GM21526 (cell line): ENCODE measurements at regions not wholly inside any gene's neighbourhood (a gene's known extent, or its start where the extent isn't known, plus 50 kb on each side); places are given as distances from the start of the nearest gene placed in this dataset.
"Not testable (repeated sequence)": the region's sequence is repeated elsewhere in the genome, so short reads cannot be mapped to it uniquely, and the experiment has no call there.

ENCODE experiments used
- ATAC-seq: cut with Tn5 transposase; IDR thresholded peaks from one replicate; pipeline ENCODE4 v1.9.1; 2021; ENCODE audit warnings: moderate library complexity; ENCODE audit not compliant: unreplicated experiment, low FRiP score

GRCh38 chr5:105917189-105917588, 1753.5 kb downstream of the EFNA5 start:
- no peak for ATAC-seq

- ATAC-seq, result no peak
Measured at GRCh38 chr5:105907016-105907415, 1763.7 kb downstream of the EFNA5 start.

- ATAC-seq, result no peak
Measured at GRCh38 chr5:105905392-105905791, 1765.3 kb downstream of the EFNA5 start.

DNA sequence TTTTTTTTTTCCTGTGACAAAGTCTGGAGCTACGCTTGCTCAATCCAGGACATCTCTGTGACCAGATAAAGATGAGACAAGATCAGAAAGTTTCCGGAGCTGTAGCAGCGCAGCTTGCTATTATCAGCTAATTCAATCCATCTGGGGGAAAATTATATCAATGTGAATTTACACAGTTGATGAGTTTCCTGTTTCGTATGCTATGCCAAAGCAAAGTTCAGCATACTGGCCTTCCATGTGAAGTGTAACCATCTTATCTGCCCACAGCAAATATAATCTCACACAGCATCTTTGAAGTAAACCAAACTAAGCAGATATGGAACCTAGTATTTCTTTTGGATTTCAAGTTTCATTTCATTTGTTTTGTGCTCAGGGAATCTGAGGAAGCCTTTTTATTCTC, 1767.7 kb downstream of the EFNA5 start:
- ATAC-seq, result no peak

GRCh38 chr5:105899726-105900125, 1771.0 kb downstream of the EFNA5 start:
- no peak for ATAC-seq

GRCh38 chr5:105898183-105898582, 1772.6 kb downstream of the EFNA5 start:
- ATAC-seq, result no peak

DNA sequence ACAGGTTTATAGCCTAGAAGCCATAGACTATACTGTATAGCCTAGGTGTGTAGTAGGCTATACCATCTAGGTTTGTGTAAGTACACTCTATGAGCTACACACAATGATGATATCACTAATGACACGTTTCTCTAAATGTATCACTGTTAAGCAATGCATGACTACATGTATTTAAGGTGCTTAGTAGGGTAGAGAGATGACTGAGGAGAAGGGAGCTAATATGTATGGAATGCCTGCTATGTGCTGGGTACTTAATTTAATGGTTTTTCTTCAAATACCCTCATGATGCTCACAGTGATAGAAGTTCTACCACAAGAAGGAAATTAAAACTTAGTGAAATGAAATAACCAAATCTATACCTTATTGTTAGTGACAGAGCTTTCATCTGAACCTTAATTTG, 1785.5 kb downstream of the EFNA5 start:
- no peak for ATAC-seq

GRCh38 chr5:105882956-105883481, 1787.7 kb downstream of the EFNA5 start:
- no peak for ATAC-seq

- no peak for ATAC-seq
Measured at GRCh38 chr5:105878402-105878801, 1792.3 kb downstream of the EFNA5 start.

DNA sequence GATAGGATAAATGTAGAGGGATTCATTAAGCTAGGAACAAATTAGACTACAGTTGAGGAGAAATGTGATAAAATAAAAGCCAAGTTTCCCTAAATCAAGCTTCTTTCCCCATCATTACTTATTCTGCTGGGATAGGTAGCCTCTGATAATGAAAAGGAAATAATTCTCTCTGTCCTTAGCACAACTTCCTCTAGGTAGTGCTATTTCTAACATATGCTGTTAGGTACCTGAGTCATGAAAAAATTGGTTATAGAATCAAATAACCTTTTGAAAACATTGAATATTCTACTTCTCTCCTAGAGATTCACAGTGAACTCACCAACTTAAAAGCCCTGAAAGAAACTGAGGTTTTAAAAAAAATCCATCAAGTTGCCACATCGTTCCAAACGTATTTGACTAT, 1793.1 kb downstream of the EFNA5 start:
- no peak for ATAC-seq

DNA sequence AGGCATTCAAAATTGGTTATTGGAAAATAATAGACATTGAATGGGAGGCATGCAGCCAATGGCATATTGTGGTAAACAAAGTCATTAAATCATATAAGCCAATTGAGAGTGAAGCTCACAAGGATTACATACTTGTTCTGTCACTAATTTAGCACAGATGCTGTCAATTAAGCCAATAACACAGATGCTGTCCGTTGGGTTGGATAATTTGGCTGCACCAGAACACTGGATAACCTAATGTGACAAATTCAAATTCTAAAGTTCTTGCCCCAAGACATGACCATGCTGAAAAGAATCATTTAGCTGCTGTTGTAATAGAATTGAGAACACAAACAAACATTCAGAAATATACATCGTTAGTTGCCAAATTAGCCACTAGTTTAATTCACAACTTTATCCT, 1796.4 kb downstream of the EFNA5 start:
- no peak for ATAC-seq

- ATAC-seq, result no peak
Measured at GRCh38 chr5:105872569-105873270, 1798.0 kb downstream of the EFNA5 start.

DNA sequence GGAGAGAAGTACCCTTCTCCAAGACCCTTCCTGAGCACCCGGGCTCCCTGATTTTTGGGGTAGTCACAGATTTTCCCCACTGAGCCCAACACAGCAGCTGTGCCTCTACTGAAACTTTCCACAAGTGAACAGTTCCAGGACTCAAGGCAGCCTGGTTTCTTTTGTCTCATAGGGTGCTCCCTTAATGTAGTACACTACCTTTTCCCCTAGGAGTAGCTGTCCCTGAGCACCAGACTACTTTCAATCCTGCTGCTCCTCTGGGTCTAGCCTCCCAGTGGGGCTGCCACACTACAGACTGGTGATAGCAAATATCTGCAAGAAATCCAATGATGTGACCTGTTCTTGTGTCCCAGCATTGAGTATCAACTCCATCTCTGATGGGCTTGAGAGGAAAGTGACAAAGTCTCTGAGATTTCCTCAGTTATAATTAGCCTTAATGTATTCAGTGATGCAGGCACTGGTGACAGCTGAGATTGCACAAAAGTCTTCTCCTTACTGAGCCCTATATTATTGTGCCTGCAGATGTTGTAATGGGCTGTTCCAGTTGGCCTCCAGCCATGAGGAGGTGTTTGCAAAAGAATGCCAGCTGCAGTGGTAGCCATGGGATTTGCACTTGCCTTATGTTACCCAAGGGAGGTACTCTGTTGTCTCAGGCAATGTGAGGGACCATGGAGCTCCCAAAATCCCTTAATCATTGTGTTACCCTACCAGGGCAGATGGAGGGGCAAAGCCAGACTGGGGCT, 1802.5 kb downstream of the EFNA5 start:
- no peak for ATAC-seq

DNA sequence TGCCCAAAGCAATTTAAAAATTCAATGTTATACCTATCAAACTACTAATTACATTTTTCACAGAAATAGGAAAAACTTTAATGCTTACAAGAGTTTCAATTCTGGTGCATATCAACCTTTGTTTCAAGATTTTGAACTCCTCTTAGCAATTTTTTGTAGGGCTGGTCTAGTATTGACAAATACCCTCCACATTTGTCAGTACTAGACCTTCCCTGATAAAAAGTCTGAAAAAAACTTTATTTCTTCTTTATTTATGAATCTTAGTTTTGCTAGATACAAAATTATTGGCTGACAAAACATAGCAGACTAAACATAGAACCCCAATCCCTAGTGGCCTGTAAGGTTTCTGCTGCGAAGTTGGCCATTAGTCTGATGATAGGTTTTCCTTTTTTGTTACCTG, 1804.9 kb downstream of the EFNA5 start:
- ATAC-seq, result no peak

- ATAC-seq, result not testable (repeated sequence)
Measured at GRCh38 chr5:105859350-105859749, 1811.4 kb downstream of the EFNA5 start.

DNA sequence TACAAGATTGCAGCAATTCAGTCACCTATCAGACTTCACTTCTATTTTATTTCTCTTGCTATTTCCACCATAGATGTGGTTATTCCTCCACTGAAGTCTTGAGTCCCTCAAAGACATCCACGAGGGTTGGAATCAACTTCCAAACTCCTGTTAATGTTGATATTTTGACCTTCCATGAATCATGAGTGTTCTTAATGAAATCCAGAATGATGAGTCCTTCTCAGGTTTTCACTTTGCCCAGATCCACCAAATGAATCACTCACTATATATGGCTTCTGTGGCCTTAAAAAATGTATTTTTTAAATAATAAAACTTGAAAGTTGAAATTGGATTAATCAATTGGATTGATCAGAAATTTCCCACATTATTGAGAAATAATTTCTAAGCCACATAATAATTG, 1821.0 kb downstream of the EFNA5 start:
- ATAC-seq, result no peak

DNA sequence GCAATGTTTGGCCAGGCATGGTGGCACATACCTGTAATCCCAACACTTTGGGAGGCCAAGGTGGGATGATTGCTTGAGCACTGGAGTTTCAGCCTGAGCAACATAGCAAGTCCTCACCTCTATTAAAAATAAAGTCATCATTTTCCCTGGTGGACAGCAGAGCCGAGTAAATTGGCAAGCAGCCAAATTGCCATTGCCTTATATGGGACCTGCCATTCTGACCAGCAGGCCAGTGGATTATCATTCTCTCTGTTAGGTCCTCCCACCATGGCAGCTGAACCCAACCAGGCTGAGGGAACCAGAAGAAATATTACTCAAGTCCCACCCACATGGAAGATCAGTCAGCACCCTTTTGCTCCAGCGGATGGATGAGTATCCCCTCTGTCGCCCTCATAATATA, 1829.9 kb downstream of the EFNA5 start:
- no peak for ATAC-seq

- no peak for ATAC-seq
Measured at GRCh38 chr5:105836887-105837286, 1833.8 kb downstream of the EFNA5 start.

DNA sequence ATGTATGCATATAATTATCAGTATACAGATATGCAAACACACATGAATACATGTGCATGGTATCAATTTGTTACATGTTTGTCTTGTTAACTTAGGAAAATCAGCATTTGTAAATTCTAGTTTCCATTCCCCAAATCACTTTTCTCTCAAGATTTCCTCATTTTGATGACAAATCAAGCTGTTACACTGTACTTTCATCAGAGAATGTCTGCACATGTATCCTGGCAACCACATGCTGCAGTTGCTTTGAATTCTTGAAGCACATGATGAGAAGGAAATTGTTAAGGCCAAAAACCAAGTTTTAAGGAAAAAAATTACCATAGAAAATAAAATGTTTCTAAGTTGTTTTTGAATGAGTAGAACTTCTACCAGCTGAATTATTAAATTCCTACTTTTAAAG, 1834.5 kb downstream of the EFNA5 start:
- no peak for ATAC-seq

- ATAC-seq, result no peak
Measured at GRCh38 chr5:105828821-105829220, 1841.9 kb downstream of the EFNA5 start.

GRCh38 chr5:105821800-105822199, 1848.9 kb downstream of the EFNA5 start:
- ATAC-seq, result no peak

DNA sequence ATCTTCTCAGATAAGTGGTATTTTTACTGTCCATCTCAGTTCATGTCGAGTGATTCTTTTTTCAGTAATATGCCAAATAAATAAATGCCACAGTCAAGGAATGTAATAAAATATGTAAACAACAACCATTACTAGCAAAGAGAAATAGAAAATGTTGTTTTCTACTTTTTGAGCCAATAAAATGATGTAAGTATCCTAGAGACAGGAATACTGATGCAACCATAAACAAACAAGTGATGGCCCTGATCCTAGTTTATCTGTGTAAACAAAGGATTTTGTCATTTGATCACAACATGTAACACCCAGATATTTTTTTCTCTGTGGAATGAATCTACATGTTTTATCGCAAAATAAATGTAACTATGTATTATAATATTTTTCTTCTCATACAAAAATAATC, 1852.8 kb downstream of the EFNA5 start:
- no peak for ATAC-seq
